OCI-LY7 (cell line): ENCODE measurements at regions not wholly inside any gene's neighbourhood (a gene's known extent, or its start where the extent isn't known, plus 50 kb on each side); places are given as distances from the start of the nearest gene placed in this dataset.
"Not testable (repeated sequence)": the region's sequence is repeated elsewhere in the genome, so short reads cannot be mapped to it uniquely, and the experiment has no call there.

Experiments used
- BruUV-seq: library from RNA; stranded (reverse); fragments of 400-500 nt; replicated peaks from 2 replicates; lab custom pipeline; 2021; lab: Mats Ljungman, UMichigan
- CTCF ChIA-PET: fragments of 300-600 bp; sonication (Branson Sonifier 250); formaldehyde crosslinking; loops from one replicate; lab custom pipeline; 2022; ENCODE audit warnings: antibody characterized with exemption; ENCODE audit not compliant: unreplicated experiment; lab: Charles Lee
- POLR2A ChIA-PET: fragments of 300-600 bp; sonication (Branson Sonifier 250); formaldehyde crosslinking; loops from one replicate; lab custom pipeline; 2022; ENCODE audit warnings: antibody characterized with exemption; lab: Charles Lee
- DNase-seq: peaks from one replicate; pipeline ENCODE4 v3.0.0-alpha.2; 2015; ENCODE audit warnings: low spot score
- H2AFZ ChIP-seq: fragments of 200-600 bp; sonication (generic), shearing (Covaris generic); 2 replicates; pipeline ENCODE4 v1.6.1; 2014; ENCODE audit warnings: mild to moderate bottlenecking, antibody characterized with exemption, low read length, moderate library complexity
- H3K27ac ChIP-seq: fragments of 200-600 bp; sonication (generic); 2 replicates; pipeline ENCODE4 v1.5.1; 2014; ENCODE audit warnings: mixed run types, low read depth, mild to moderate bottlenecking, moderate library complexity, low read length, inconsistent platforms; ENCODE audit not compliant: poor library complexity, severe bottlenecking
- H3K36me3 ChIP-seq: fragments of 200-600 bp; sonication (generic); 2 replicates; pipeline ENCODE4 v1.6.1; 2014; ENCODE audit warnings: mild to moderate bottlenecking, antibody characterized with exemption, low read length, moderate library complexity, mixed read lengths; ENCODE audit not compliant: insufficient read depth
- H3K4me1 ChIP-seq: fragments of 200-600 bp; sonication (generic); 2 replicates; pipeline ENCODE4 v1.5.1; 2014; ENCODE audit warnings: mild to moderate bottlenecking, low read length; ENCODE audit not compliant: insufficient read depth, poor library complexity, severe bottlenecking
- H3K4me2 ChIP-seq: fragments of 200-600 bp; sonication (generic); 2 replicates; pipeline ENCODE4 v1.6.1; 2014; ENCODE audit warnings: mild to moderate bottlenecking, low read length
- H3K4me3 ChIP-seq: fragments of 200-600 bp; sonication (generic); 2 replicates; pipeline ENCODE4 v1.5.1; 2014; ENCODE audit warnings: mild to moderate bottlenecking, low read depth, low read length; ENCODE audit not compliant: poor library complexity, severe bottlenecking
- H3K79me2 ChIP-seq: fragments of 200-600 bp; sonication (generic); 2 replicates; pipeline ENCODE4 v1.6.1; 2016; ENCODE audit warnings: low read depth, mild to moderate bottlenecking, low read length, moderate library complexity, mixed read lengths; ENCODE audit not compliant: insufficient read depth
- H3K9me2 ChIP-seq: fragments of 200-600 bp; sonication (generic); 2 replicates; pipeline ENCODE4 v1.6.1; 2016; ENCODE audit warnings: mild to moderate bottlenecking, low read length, mixed read lengths; ENCODE audit not compliant: insufficient read depth
- H3K9me3 ChIP-seq: fragments of 200-600 bp; sonication (generic); 2 replicates; pipeline ENCODE4 v1.6.1; 2014; ENCODE audit warnings: mild to moderate bottlenecking, mixed run types, low read length, mixed read lengths
- H4K20me1 ChIP-seq: fragments of 200-600 bp; sonication (generic); 2 replicates; pipeline ENCODE4 v1.6.1; 2014; ENCODE audit warnings: mild to moderate bottlenecking, antibody characterized with exemption, low read length, moderate library complexity, mixed read lengths; ENCODE audit not compliant: insufficient read depth
- EZH2phosphoT487 ChIP-seq: fragments of 200-600 bp; sonication (generic); IDR thresholded peaks from 2 replicates; pipeline ENCODE4 v1.6.1; 2018; ENCODE audit warnings: low read depth, borderline replicate concordance, mild to moderate bottlenecking, mixed run types, antibody characterized with exemption, low read length, moderate library complexity, mixed read lengths
- intact Hi-C: fragments of 100-400 bp; cut with micrococcal nuclease; formaldehyde crosslinking; loops from one replicate; pipeline ENCODE4 v1.10.0; 2022; ENCODE audit not compliant: unreplicated experiment
- TF ChIP-seq, protein P1 (sequence below): fragments of 200-600 bp; sonication (generic); conservative IDR thresholded peaks from 2 replicates; pipeline ENCODE4 v1.5.1; 2014; ENCODE audit warnings: mild to moderate bottlenecking, antibody characterized with exemption, low read length, moderate library complexity, mixed read lengths

DNA sequence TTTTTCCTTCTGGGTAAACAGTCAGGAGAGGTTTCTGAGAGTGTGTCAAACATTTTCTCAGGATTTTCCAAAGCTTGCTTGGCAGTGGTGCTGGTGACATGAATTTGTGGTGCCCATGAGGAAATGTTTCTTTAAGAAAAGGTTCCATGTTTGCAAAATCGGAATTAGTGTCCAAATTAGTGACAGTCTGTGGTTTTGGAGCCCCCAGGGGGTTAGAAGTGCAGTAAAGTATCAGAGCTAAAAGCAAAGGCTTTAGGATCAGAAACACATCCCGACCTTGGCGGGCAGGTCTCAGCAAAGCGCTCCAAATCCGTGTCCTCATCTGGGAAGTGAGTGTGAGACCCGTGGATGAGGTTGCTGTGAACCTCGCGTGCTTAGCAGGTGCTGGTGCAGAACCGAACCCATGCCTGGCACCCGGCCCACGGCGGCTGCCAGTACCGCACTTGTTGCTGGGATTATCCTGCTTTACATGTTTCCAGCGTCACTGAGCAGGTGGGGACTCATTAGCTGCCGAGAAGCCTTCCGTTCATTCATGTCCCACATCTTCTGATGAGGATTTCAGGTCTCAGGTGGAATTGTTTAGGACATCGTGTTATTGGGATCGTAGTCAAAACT, 70.8 kb upstream of the COL5A1 start:
- Histone ChIP-seq H3K4me3 (no peak overlapping the region), H3K36me3 (no peaks in the 10 kb centered on the region), H4K20me1 (no peaks in the 10 kb centered on the region), H2AFZ (no peak overlapping the region), H3K4me2 (no peak overlapping the region), H3K79me2 (no peaks in the 10 kb centered on the region), H3K9me3 (no peaks in the 10 kb centered on the region), H3K4me1 (no peaks in the 10 kb centered on the region), H3K9me2 (no peaks in the 10 kb centered on the region), H3K27ac (no peak overlapping the region)
- POLR2A ChIA-PET, result no interaction called here
- intact Hi-C loops, result no loop called here
- CTCF ChIA-PET, result no interaction called here
- BruUV-seq, result no TSS peak
- no peak for DNase-seq
- no peak for TF ChIP-seq EZH2phosphoT487

DNA sequence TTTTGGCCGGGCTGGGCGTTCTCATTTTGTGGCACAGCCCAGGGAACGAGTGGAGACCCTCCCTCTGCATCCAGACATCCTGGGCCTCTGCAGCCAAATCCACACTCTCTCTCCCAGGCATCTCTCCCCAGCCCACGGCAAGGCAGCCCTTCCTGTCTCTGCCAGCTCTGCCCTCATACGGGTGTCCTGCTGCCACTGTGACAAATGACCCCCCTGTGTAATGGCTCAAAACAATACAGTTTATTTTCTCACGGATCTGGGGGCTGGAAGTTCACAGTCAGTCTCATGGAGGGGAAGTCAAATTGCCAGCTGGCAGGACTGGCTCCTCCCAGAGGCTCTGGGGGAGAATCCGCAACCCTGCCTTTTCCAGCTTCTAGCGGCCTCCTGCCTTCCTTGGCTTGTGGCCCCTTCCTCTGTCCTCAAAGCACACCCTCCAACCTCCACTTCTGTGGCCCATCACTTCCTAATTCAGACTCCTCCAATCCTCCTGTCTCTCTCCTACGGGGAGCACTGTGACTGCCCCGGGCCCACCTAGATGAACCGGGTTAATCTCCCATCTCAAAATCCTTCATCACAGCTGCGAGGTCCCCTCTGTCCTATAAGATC, 70.2 kb upstream of the COL5A1 start:
- Histone ChIP-seq H3K9me3 (no peaks in the 10 kb centered on the region), H4K20me1 (no peaks in the 10 kb centered on the region), H3K27ac (no peak overlapping the region), H3K36me3 (no peaks in the 10 kb centered on the region), H3K4me1 (no peaks in the 10 kb centered on the region), H2AFZ (no peak overlapping the region), H3K79me2 (no peaks in the 10 kb centered on the region), H3K4me2 (no peak overlapping the region), H3K9me2 (no peaks in the 10 kb centered on the region), H3K4me3 (no peak overlapping the region)
- CTCF ChIA-PET, result no interaction called here
- BruUV-seq, result no TSS peak
- no peak for DNase-seq
- no peak for TF ChIP-seq EZH2phosphoT487
- TF ChIP-seq, protein P1, sequence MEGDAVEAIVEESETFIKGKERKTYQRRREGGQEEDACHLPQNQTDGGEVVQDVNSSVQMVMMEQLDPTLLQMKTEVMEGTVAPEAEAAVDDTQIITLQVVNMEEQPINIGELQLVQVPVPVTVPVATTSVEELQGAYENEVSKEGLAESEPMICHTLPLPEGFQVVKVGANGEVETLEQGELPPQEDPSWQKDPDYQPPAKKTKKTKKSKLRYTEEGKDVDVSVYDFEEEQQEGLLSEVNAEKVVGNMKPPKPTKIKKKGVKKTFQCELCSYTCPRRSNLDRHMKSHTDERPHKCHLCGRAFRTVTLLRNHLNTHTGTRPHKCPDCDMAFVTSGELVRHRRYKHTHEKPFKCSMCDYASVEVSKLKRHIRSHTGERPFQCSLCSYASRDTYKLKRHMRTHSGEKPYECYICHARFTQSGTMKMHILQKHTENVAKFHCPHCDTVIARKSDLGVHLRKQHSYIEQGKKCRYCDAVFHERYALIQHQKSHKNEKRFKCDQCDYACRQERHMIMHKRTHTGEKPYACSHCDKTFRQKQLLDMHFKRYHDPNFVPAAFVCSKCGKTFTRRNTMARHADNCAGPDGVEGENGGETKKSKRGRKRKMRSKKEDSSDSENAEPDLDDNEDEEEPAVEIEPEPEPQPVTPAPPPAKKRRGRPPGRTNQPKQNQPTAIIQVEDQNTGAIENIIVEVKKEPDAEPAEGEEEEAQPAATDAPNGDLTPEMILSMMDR, result no peak
- intact Hi-C loops, result no loop called here
- POLR2A ChIA-PET, result no interaction called here

DNA sequence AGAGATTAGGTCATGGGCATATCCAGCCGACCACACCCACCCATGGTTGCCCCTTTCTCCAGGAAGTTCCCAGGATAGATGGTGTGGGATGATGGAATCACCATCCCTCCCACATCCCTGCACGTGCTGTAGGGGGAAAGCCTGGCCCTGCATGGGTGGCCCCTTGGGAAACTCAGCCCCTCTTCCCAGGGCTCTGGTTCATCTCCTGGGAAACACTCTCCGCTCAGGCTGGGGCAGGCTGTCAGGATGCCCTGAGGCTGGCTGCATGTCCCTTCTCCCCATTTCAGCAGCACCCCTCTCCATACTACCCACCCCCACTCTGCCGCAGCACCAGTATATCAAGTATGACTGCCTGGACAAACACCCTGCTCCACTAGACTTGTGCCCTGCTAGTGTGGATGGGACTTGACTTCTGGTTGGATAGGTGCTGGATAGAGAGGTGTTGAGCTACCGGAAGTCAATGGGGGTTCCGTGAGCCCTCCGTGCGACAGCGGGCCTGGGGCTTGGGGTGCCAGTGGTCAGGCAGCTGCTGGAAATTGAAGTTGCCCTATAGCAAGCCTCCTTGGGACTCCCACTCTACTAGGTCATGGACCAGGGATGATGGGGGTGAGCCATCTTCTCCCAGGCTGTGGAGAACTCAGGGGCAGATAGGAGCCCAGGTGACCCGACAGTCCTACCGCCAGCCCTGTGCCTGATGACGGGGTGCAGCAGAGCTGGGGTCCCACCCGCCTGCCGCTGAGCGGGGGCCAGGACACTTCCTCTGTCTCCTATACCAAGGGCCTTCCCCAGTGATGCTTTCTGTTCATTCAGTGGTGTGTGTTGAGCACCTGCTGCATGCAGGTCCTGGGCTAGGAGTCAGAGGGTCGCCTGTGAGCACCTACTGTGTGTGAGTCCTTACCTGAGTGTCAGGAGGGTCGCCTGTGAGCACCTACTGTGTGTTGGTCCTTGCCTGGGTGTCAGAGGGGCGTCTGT, 69.4 kb upstream of the COL5A1 start:
- DNase-seq, result no peak
- Histone ChIP-seq H3K36me3 (no peaks in the 10 kb centered on the region), H3K27ac (no peak overlapping the region), H4K20me1 (no peaks in the 10 kb centered on the region), H3K9me3 (no peaks in the 10 kb centered on the region), H3K79me2 (no peaks in the 10 kb centered on the region), H3K4me1 (no peaks in the 10 kb centered on the region), H3K4me3 (no peak overlapping the region), H3K9me2 (no peaks in the 10 kb centered on the region), H2AFZ (no peak overlapping the region), H3K4me2 (no peak overlapping the region)
- POLR2A ChIA-PET, result no interaction called here
- intact Hi-C loops, result no loop called here
- no TSS peak for BruUV-seq
- CTCF ChIA-PET, result no interaction called here
- TF ChIP-seq EZH2phosphoT487, result no peak
- TF ChIP-seq, protein P1, result no peak

DNA sequence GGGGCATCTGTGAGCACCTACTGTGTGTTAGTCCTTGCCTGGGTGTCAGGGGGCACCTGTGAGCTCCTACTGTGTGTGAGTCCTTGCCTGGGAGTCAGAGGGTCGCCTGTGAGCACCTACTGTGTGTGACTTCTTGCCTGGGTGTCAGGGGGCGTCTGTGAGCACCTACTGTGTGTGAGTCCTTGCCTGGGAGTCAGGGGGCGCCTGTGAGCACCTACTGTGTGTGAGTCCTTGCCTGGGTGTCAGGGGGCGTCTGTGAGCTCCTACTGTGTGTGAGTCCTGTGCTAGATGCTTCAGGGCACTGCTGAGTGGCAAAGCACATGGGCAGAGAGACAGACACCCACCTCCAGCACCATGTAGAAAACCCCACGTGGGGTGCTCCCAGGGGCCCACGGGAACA, 66.9 kb upstream of the COL5A1 start:
- intact Hi-C loops, H4K20me1 ChIP-seq: not testable (repeated sequence)

More for the DNA sequence above, 66.9 kb upstream of the COL5A1 start:
- H2AFZ ChIP-seq, H3K9me3 ChIP-seq, H3K4me1 ChIP-seq, BruUV-seq, DNase-seq, H3K9me2 ChIP-seq, H3K27ac ChIP-seq, H3K79me2 ChIP-seq, H3K36me3 ChIP-seq, H3K4me2 ChIP-seq, CTCF ChIA-PET, POLR2A ChIA-PET, H3K4me3 ChIP-seq: not testable (repeated sequence)
